SK-N-SH (cell line): ENCODE measurements at regions not wholly inside any gene's neighbourhood (a gene's known extent, or its start where the extent isn't known, plus 50 kb on each side); places are given as distances from the start of the nearest gene placed in this dataset.

Experiments used
- CHD2 ChIP-seq: fragments of 150-350 bp; IDR thresholded peaks from 2 replicates; pipeline ENCODE4 v1.6.1; 2018; ENCODE audit warnings: low read length; ENCODE audit not compliant: partially characterized antibody
- FOXM1 ChIP-seq: IDR thresholded peaks from 2 replicates; pipeline ENCODE4 v1.4.0; 2012; ENCODE audit warnings: low read depth, mild to moderate bottlenecking
- GABPA ChIP-seq: IDR thresholded peaks from 2 replicates; pipeline ENCODE4 v1.4.0; 2012; ENCODE audit warnings: low read depth, mild to moderate bottlenecking
- POLR2AphosphoS5 ChIP-seq: IDR thresholded peaks from 2 replicates; pipeline ENCODE4 v1.6.1; 2012; ENCODE audit warnings: low read depth, low read length
- RAD21 ChIP-seq: IDR thresholded peaks from 2 replicates; pipeline ENCODE4 v1.6.1; 2012; ENCODE audit warnings: mild to moderate bottlenecking, low read length
- YY1 ChIP-seq: IDR thresholded peaks from 2 replicates; pipeline ENCODE4 v1.4.0; 2012; ENCODE audit warnings: low read depth, mild to moderate bottlenecking
- TF ChIP-seq, protein P1 (sequence below): fragments of 200-600 bp; sonication (generic); IDR thresholded peaks from 2 replicates; pipeline ENCODE4 v1.6.1; 2017; ENCODE audit warnings: antibody characterized with exemption, mild to moderate bottlenecking, moderate library complexity
- TF ChIP-seq, protein P2 (sequence below): IDR thresholded peaks from 2 replicates; pipeline ENCODE4 v1.4.0; 2012; ENCODE audit warnings: low read depth, borderline replicate concordance
- TF ChIP-seq, protein P3 (sequence below): IDR thresholded peaks from 2 replicates; pipeline ENCODE4 v1.4.0; 2012; ENCODE audit warnings: low read depth

DNA sequence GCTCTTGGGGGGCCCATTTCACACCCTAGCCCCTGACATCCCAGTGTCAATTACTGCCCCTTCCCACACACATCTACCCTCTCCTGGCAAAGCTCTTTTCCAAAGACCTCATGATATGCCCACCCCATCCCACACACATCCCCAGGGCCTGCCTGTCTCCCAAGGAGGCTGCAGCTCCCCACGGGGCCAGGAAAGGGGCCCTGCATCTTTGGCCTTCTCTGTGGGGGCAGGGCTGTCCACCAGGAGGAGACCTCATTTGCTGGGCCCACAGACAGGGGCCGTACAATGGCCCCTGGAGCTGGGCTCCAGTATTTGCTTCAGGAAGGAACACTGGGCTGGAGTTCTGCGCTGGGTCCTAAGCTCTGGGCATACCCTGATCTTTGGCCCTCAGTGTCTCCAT, 65.6 kb upstream of the RUNX3 start:
- TF ChIP-seq FOXM1, result no peak
- TF ChIP-seq, protein P1, sequence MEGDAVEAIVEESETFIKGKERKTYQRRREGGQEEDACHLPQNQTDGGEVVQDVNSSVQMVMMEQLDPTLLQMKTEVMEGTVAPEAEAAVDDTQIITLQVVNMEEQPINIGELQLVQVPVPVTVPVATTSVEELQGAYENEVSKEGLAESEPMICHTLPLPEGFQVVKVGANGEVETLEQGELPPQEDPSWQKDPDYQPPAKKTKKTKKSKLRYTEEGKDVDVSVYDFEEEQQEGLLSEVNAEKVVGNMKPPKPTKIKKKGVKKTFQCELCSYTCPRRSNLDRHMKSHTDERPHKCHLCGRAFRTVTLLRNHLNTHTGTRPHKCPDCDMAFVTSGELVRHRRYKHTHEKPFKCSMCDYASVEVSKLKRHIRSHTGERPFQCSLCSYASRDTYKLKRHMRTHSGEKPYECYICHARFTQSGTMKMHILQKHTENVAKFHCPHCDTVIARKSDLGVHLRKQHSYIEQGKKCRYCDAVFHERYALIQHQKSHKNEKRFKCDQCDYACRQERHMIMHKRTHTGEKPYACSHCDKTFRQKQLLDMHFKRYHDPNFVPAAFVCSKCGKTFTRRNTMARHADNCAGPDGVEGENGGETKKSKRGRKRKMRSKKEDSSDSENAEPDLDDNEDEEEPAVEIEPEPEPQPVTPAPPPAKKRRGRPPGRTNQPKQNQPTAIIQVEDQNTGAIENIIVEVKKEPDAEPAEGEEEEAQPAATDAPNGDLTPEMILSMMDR, result no peak
- TF ChIP-seq, protein P2, sequence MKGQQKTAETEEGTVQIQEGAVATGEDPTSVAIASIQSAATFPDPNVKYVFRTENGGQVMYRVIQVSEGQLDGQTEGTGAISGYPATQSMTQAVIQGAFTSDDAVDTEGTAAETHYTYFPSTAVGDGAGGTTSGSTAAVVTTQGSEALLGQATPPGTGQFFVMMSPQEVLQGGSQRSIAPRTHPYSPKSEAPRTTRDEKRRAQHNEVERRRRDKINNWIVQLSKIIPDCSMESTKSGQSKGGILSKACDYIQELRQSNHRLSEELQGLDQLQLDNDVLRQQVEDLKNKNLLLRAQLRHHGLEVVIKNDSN, result no peak
- no peak for TF ChIP-seq POLR2AphosphoS5
- no peak for TF ChIP-seq RAD21
- no peak for TF ChIP-seq YY1
- TF ChIP-seq, protein P3, sequence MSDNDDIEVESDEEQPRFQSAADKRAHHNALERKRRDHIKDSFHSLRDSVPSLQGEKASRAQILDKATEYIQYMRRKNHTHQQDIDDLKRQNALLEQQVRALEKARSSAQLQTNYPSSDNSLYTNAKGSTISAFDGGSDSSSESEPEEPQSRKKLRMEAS, result no peak
- no peak for TF ChIP-seq CHD2
- no peak for TF ChIP-seq GABPA
